GM18511 (cell line): ENCODE measurements at regions not wholly inside any gene's neighbourhood (a gene's known extent, or its start where the extent isn't known, plus 50 kb on each side); places are given as distances from the start of the nearest gene placed in this dataset.
A peak's percentile ranks its signal among the peaks of the same experiment; 100 is the strongest.

Experiments
- ATAC-seq: cut with Tn5 transposase; IDR thresholded peaks from one replicate; pipeline ENCODE4 v1.9.1; 2021; ENCODE audit warnings: mild to moderate bottlenecking, moderate library complexity; ENCODE audit not compliant: unreplicated experiment

- peak; percentile 100 for ATAC-seq
Observed at GRCh38 chr7:127447326-127447945, 54.9 kb upstream of the ZNF800 start.

GRCh38 chr7:127446842-127447241 lies 54.3 kb upstream of the ZNF800 start:
- ATAC-seq: no peak
